ENCODE measurements at regions not wholly inside any gene's neighbourhood (a gene's known extent, or its start where the extent isn't known, plus 50 kb on each side); places are given as distances from the start of the nearest gene placed in this dataset.

GRCh38 chr7:111642373-111642772 lies 80.1 kb upstream of the IMMP2L start:
- 95% methylated on average over 3 of the region's 3 CpGs; no CpG with 5 or more reads in 1 of the 2 experiments for WGBS, 2 experiments (ENCODE audit: extremely low coverage in 1 of 2, insufficient coverage in 1 of 2, insufficient read length in 1 of 2, insufficient replicate concordance in 2 of 2, low coverage in 1 of 2, low lambda C conversion rate in 2 of 2, missing lambda C conversion rate in 1 of 2)
- no peak for FAIRE-seq
- no peak overlapping the region for H3K27ac ChIP-seq (ENCODE audit: low read depth, low read length)
- TF ChIP-seq HDAC6 (IDR thresholded peaks at IDR 0.05; ENCODE audit: low read depth, low read length) (no peak), SIN3A (conservative IDR thresholded peaks at IDR 0.05 in 1 of 2, IDR thresholded peaks at IDR 0.05 in 1 of 2; ENCODE audit: low read depth in 1 of 2, low read length in 2 of 2) (no peak), CBX8 (IDR thresholded peaks at IDR 0.05; ENCODE audit: borderline replicate concordance, low read depth, low read length) (no peak), RXRA (IDR thresholded peaks at IDR 0.05; ENCODE audit: insufficient read depth, low read depth, low read length) (no peak), BACH1 (IDR thresholded peaks at IDR 0.05; ENCODE audit: low read length) (no peak), FOSL1 (IDR thresholded peaks at IDR 0.05; ENCODE audit: insufficient read depth, low read depth, low read length) (no peak)

More at GRCh38 chr7:111642373-111642772, 80.1 kb upstream of the IMMP2L start:
- peaks cover 3 to 7% of the 10 kb centered on the region in 2 experiments; a peak in 1 of 4 replicates for H3K9me3 ChIP-seq (ENCODE audit: insufficient read depth in 2 of 2, low read depth in 1 of 2, low read length in 1 of 2)
- no peaks in the 10 kb centered on the region for H3K4me1 ChIP-seq (replicated peaks in 1 of 4; ENCODE audit: control insufficient read depth in 3 of 4, insufficient read depth in 4 of 4, low read length in 3 of 4)
- H3K4ac ChIP-seq (replicated peaks; ENCODE audit: insufficient read length, low read depth, low read length) = no peak overlapping the region
- H3K36me3 ChIP-seq (ENCODE audit: control insufficient read depth in 2 of 4, insufficient read depth in 4 of 4, low read length in 3 of 4) = no peaks in the 10 kb centered on the region
- H2BK5ac ChIP-seq (ENCODE audit: low read depth, low read length) = no peak overlapping the region
- no peaks in the 10 kb centered on the region for H3K79me2 ChIP-seq (ENCODE audit: control insufficient read depth in 1 of 2, insufficient read depth in 2 of 2, low read length in 2 of 2)
- no peak overlapping the region for H2AFZ ChIP-seq (ENCODE audit: low read length)
- H2BK20ac ChIP-seq (ENCODE audit: low read length) = no peak overlapping the region
- no peak overlapping the region for H3K18ac ChIP-seq (ENCODE audit: extremely low read depth, low read length)
- CTCF ChIA-PET (ENCODE audit: partially characterized antibody) = no interaction called here
- H4K20me1 ChIP-seq (replicated peaks in 1 of 2; ENCODE audit: control insufficient read depth in 1 of 2, insufficient read depth in 2 of 2, low read length in 2 of 2) = no peaks in the 10 kb centered on the region
- no peaks in the 10 kb centered on the region for H3K79me1 ChIP-seq (ENCODE audit: low read depth, low read length)
- no peak overlapping the region for H3K4me3 ChIP-seq (ENCODE audit: extremely low read depth in 1 of 4, insufficient read depth in 2 of 4, low read depth in 3 of 4, low read length in 4 of 4)
- H3K14ac ChIP-seq (ENCODE audit: insufficient read length) = no peak overlapping the region
- H2AK5ac ChIP-seq (ENCODE audit: low read depth, low read length) = no peak overlapping the region
- H3K27me3 ChIP-seq (replicated peaks in 1 of 4; ENCODE audit: control insufficient read depth in 3 of 4, extremely low read depth in 1 of 4, insufficient read depth in 3 of 4, low read length in 3 of 4) = peaks cover 3 to 14% (median 13%) of the 10 kb centered on the region in 4 experiments
- no peak overlapping the region for H4K5ac ChIP-seq (ENCODE audit: insufficient read length, low read depth, low read length)
- no peak overlapping the region for H2BK120ac ChIP-seq (replicated peaks; ENCODE audit: low read depth, low read length)
- no peak overlapping the region for H3K4me2 ChIP-seq (ENCODE audit: insufficient read depth in 1 of 2, low read depth in 2 of 2, low read length in 2 of 2)
- H3K23me2 ChIP-seq (ENCODE audit: low read depth, low read length) = no peaks in the 10 kb centered on the region
- no peak overlapping the region for H4K91ac ChIP-seq (replicated peaks; ENCODE audit: insufficient read length, low read length)
- no peak overlapping the region for H3K56ac ChIP-seq (replicated peaks; ENCODE audit: insufficient read length, low read depth, low read length)
- no peak overlapping the region for H3K9ac ChIP-seq (replicated peaks in 1 of 4; ENCODE audit: extremely low read depth in 1 of 4, low read depth in 3 of 4, low read length in 3 of 4)
- DNase-seq (ENCODE audit: low read depth in 1 of 2, low spot score in 2 of 2) = no peak
- no peak overlapping the region for H2BK12ac ChIP-seq (ENCODE audit: low read depth, low read length)
- H4K8ac ChIP-seq (ENCODE audit: extremely low read depth, insufficient read depth, low read length) = no peak overlapping the region
- H2BK15ac ChIP-seq (ENCODE audit: low read length) = no peak overlapping the region
- H3K23ac ChIP-seq (ENCODE audit: insufficient read length) = no peak overlapping the region
- POLR2A ChIA-PET (ENCODE audit: partially characterized antibody) = no interaction called here

Measured in H1 (cell line).